K562 (cell line): ENCODE measurements at regions not wholly inside any gene's neighbourhood (a gene's known extent, or its start where the extent isn't known, plus 50 kb on each side); places are given as distances from the start of the nearest gene placed in this dataset.

Source experiments
- ATAC-seq: fragments of 200-7000 bp; cut with Tn5 transposase; 3 replicates; pipeline ENCODE4 v1.9.1; 2020; ENCODE audit warnings: moderate library complexity
- BruUV-seq: library from RNA; stranded (reverse); fragments of 400-500 nt; replicated peaks from 2 replicates; lab custom pipeline; 2021; lab: Mats Ljungman, UMichigan
- CTCF ChIA-PET: fragments of 300-600 bp; formaldehyde crosslinking; extraction: SDS; loops from one replicate; lab custom pipeline; 2021; ENCODE audit warnings: low intra/inter-chr PET ratio; lab: Yijun Ruan, JAX
- POLR2A ChIA-PET: fragments of 300-600, 350-650 bp; sonication (Branson Sonifier 250); formaldehyde crosslinking; extraction: SDS; loops from one replicate; lab custom pipeline; 2021; ENCODE audit warnings: antibody characterized with exemption, inconsistent platforms; lab: Yijun Ruan, JAX
- DNase-seq, 4 experiments: peaks; one replicate each; pipeline versions ENCODE4 v3.0.0 to v3.0.0-alpha.2; 2011 to 2018; ENCODE audit warnings: low spot score in 3 of 4, mixed read lengths in 3 of 4; ENCODE audit errors: extremely low read depth in 1 of 4
- FAIRE-seq: peaks from 2 replicates; lab custom pipeline; 2011; peaks lifted over from hg19 to GRCh38; lab: Jason Lieb, UNC
- H2AFZ ChIP-seq: 2 replicates; pipeline ENCODE4 v1.6.0; 2011; ENCODE audit warnings: low read depth, low read length, control low read depth, inconsistent platforms
- H3K27ac ChIP-seq: fragments of 200-600 bp; 3 replicates; pipeline ENCODE4 v1.8.0; 2011; ENCODE audit warnings: low read depth, mild to moderate bottlenecking, control low read depth, inconsistent platforms, low read length, moderate library complexity, mixed read lengths; ENCODE audit errors: extremely low read depth
- H3K27me3 ChIP-seq, 2 experiments: fragments of 300-600 bp in 1 of 2; 2 replicates in 1 of 2; 3 replicates in 1 of 2; pipeline versions ENCODE4 v1.6.0 to v1.8.0; 2011; ENCODE audit warnings: inconsistent platforms in 2 of 2, low read length in 2 of 2, mild to moderate bottlenecking in 1 of 2, mixed read lengths in 1 of 2, moderate library complexity in 1 of 2; ENCODE audit not compliant: control insufficient read depth in 2 of 2, insufficient read depth in 2 of 2
- H3K36me3 ChIP-seq: fragments of 300-600 bp; 3 replicates; pipeline ENCODE4 v1.8.0; 2011; ENCODE audit warnings: mild to moderate bottlenecking, low read length, inconsistent platforms; ENCODE audit not compliant: control insufficient read depth, insufficient read depth
- H3K4me1 ChIP-seq, 2 experiments: fragments of 200-600 bp in 1 of 2; replicated peaks in 1 of 2; 2 replicates in 1 of 2; 3 replicates in 1 of 2; pipeline versions ENCODE4 v1.5.1 to v1.8.0; 2011; ENCODE audit warnings: inconsistent platforms in 2 of 2, low read length in 2 of 2, mild to moderate bottlenecking in 1 of 2, mixed read lengths in 1 of 2, moderate library complexity in 1 of 2; ENCODE audit not compliant: control insufficient read depth in 2 of 2, insufficient read depth in 2 of 2
- H3K4me2 ChIP-seq: 2 replicates; pipeline ENCODE4 v1.6.1; 2011; ENCODE audit warnings: low read length, control low read depth, inconsistent platforms, mixed read lengths; ENCODE audit not compliant: insufficient read depth
- H3K4me3 ChIP-seq: fragments of 200-600 bp; sonication (generic), shearing (Covaris generic); 2 replicates; pipeline ENCODE4 v1.5.1; 2016; ENCODE audit warnings: control low read depth, inconsistent platforms
- H3K79me2 ChIP-seq: fragments of 200-600 bp; 3 replicates; pipeline ENCODE4 v1.8.0; 2011; ENCODE audit warnings: low read length, inconsistent platforms; ENCODE audit not compliant: control insufficient read depth, insufficient read depth
- H3K9ac ChIP-seq, 2 experiments: 2 replicates each; pipeline versions ENCODE4 v1.6.0 to v1.6.1; 2011; ENCODE audit warnings: low read depth in 2 of 2, low read length in 2 of 2, control low read depth in 1 of 2, inconsistent platforms in 1 of 2, mild to moderate bottlenecking in 1 of 2, mixed read lengths in 1 of 2; ENCODE audit not compliant: insufficient read depth in 1 of 2
- H3K9me1 ChIP-seq: one replicate; pipeline ENCODE4 v1.6.0; 2011; ENCODE audit warnings: inconsistent platforms, mild to moderate bottlenecking, low read length, moderate library complexity; ENCODE audit not compliant: control insufficient read depth, insufficient read depth
- H3K9me3 ChIP-seq: replicated peaks from 2 replicates; pipeline ENCODE4 v1.5.1; 2011; ENCODE audit warnings: low read depth, low read length, inconsistent platforms; ENCODE audit not compliant: control insufficient read depth, insufficient read depth
- H4K20me1 ChIP-seq: replicated peaks from 2 replicates; pipeline ENCODE4 v1.6.1; 2011; ENCODE audit warnings: low read length, inconsistent platforms, mixed read lengths; ENCODE audit not compliant: control insufficient read depth, insufficient read depth
- AFF1 ChIP-seq, 2 experiments: fragments of 450-650 bp; IDR thresholded peaks; 2 replicates each; pipeline ENCODE4 v1.6.1; 2018; ENCODE audit warnings: mild to moderate bottlenecking in 2 of 2, low read depth in 1 of 2; ENCODE audit not compliant: partially characterized antibody in 2 of 2
- E2F5 ChIP-seq: sonication (generic); formaldehyde crosslinking; IDR thresholded peaks from 2 replicates; pipeline ENCODE4 v1.8.0; 2022; ENCODE audit warnings: mild to moderate bottlenecking, missing genetic modification reagents
- E2F6 ChIP-seq, 2 experiments: IDR thresholded peaks; 2 replicates each; pipeline ENCODE4 v1.6.1; 2011; ENCODE audit warnings: borderline replicate concordance in 1 of 2, control low read depth in 1 of 2, low read depth in 1 of 2, low read length in 1 of 2, mild to moderate bottlenecking in 1 of 2, mixed read lengths in 1 of 2, moderate library complexity in 1 of 2; ENCODE audit not compliant: insufficient read depth in 1 of 2, insufficient read length in 1 of 2, poor library complexity in 1 of 2, severe bottlenecking in 1 of 2; ENCODE audit errors: extremely low read depth in 1 of 2
- EP300 ChIP-seq: IDR thresholded peaks from 2 replicates; pipeline ENCODE4 v1.6.1; 2012; ENCODE audit warnings: low read length, improper control_type of control experiment
- GABPB1 ChIP-seq: sonication (generic); formaldehyde crosslinking; IDR thresholded peaks from 2 replicates; pipeline ENCODE4 v1.8.0; 2022; ENCODE audit warnings: mild to moderate bottlenecking, missing genetic modification reagents
- HMGN3 ChIP-seq: IDR thresholded peaks from 2 replicates; pipeline ENCODE4 v1.6.1; 2011; ENCODE audit warnings: borderline replicate concordance, low read depth, mild to moderate bottlenecking, mixed read lengths, low read length; ENCODE audit not compliant: insufficient read length; ENCODE audit errors: extremely low read depth
- LARP7 ChIP-seq: fragments of 450-650 bp; IDR thresholded peaks from 2 replicates; pipeline ENCODE4 v1.6.1; 2016
- NCOA2 ChIP-seq, 2 experiments: fragments of 450-650 bp; IDR thresholded peaks; 2 replicates each; pipeline ENCODE4 v1.6.1; 2018; ENCODE audit warnings: mild to moderate bottlenecking in 2 of 2, moderate library complexity in 1 of 2; ENCODE audit not compliant: partially characterized antibody in 2 of 2
- NCOR1 ChIP-seq: fragments of 450-650 bp; IDR thresholded peaks from 2 replicates; pipeline ENCODE4 v1.6.1; 2016; ENCODE audit warnings: mild to moderate bottlenecking, moderate library complexity
- SLC30A9 ChIP-seq: fragments of 250-450 bp; sonication (Bioruptor Pico); IDR thresholded peaks from 2 replicates; pipeline ENCODE4 v1.8.0; 2022; ENCODE audit warnings: mild to moderate bottlenecking, moderate library complexity
- SMAD4 ChIP-seq: fragments of 250-450 bp; sonication (Bioruptor Pico); conservative IDR thresholded peaks from 2 replicates; pipeline ENCODE4 v1.8.0; 2021; ENCODE audit warnings: inconsistent platforms, mild to moderate bottlenecking, moderate library complexity
- SMARCE1 ChIP-seq: fragments of 450-650 bp; IDR thresholded peaks from 2 replicates; pipeline ENCODE4 v1.7.1; 2016; ENCODE audit warnings: mild to moderate bottlenecking
- TGIF2 ChIP-seq: sonication (generic); formaldehyde crosslinking; IDR thresholded peaks from 2 replicates; pipeline ENCODE4 v1.8.1; 2022; ENCODE audit warnings: mild to moderate bottlenecking, missing genetic modification reagents, moderate library complexity
- ZBTB9 ChIP-seq: fragments of 450-650 bp; formaldehyde crosslinking; IDR thresholded peaks from 2 replicates; pipeline ENCODE4 v1.4.0; 2020; ENCODE audit warnings: mild to moderate bottlenecking, moderate library complexity
- ZFP1 ChIP-seq: fragments of 450-650 bp; formaldehyde crosslinking; IDR thresholded peaks from 2 replicates; pipeline ENCODE4 v1.4.0; 2020; ENCODE audit warnings: mild to moderate bottlenecking, mixed read lengths
- ZNF764 ChIP-seq: fragments of 250-450 bp; sonication (Bioruptor Pico); IDR thresholded peaks from 2 replicates; pipeline ENCODE4 v1.4.0; 2020; ENCODE audit warnings: low read depth, mild to moderate bottlenecking, moderate library complexity
- WGBS: fragments of 100-300 bp; shearing (Covaris generic); methylation state at CpG from one replicate; pipeline ENCODE4 v1.1.6; 2016; ENCODE audit warnings: low coverage, mixed read lengths; ENCODE audit not compliant: insufficient coverage; ENCODE audit errors: missing lambda C conversion rate; 5-methylcytosine and 5-hydroxymethylcytosine counted together
- in situ Hi-C: fragments of 300-500 bp; cut with MboI; formaldehyde crosslinking; loops from 4 replicates; pipeline ENCODE4 v1.15.0; 2018; ENCODE audit warnings: inconsistent platforms, mixed read lengths
- intact Hi-C: fragments of 100-400 bp; cut with micrococcal nuclease; formaldehyde crosslinking; loops from 2 replicates; pipeline ENCODE4 v1.14.2; 2022

GRCh38 chr14:97022741-97023140 lies 225.6 kb downstream of the VRK1 start:
- Histone ChIP-seq H3K79me2 (no peaks in the 10 kb centered on the region), H3K4me3 (no peak overlapping the region), H3K9me1 (no peaks in the 10 kb centered on the region), H3K4me1 (peaks cover 0 to 4% of the 10 kb centered on the region in 2 experiments; a peak in 2 of 5 replicates), H3K4me2 (no peak overlapping the region), H3K27me3 (peaks cover 20 to 30% of the 10 kb centered on the region in 2 experiments), H3K9me3 (no peaks in the 10 kb centered on the region), H3K9ac (no peak overlapping the region), H3K27ac (no peak overlapping the region), H3K36me3 (no peaks in the 10 kb centered on the region), H2AFZ (no peak overlapping the region), H4K20me1 (no peaks in the 10 kb centered on the region)
- POLR2A ChIA-PET = no interaction called here
- 5% methylated on average over 3 of the region's 3 CpGs for WGBS
- no peak for ATAC-seq
- CTCF ChIA-PET = no interaction called here
- no TSS peak for BruUV-seq
- in situ Hi-C loops (no loop called here), intact Hi-C loops (no loop called here)
- no peak for DNase-seq
- no peak for FAIRE-seq
- TF ChIP-seq SMARCE1 (no peak), GABPB1 (no peak), SLC30A9 (CRISPR knock-in tag) (no peak), LARP7 (no peak), ZFP1 (CRISPR knock-in tag) (no peak), NCOA2 (IDR thresholded peaks at IDR 0.05; ENCODE audit: partially characterized antibody in 2 of 2) (no peak), ZNF764 (CRISPR knock-in tag) (no peak), AFF1 (IDR thresholded peaks at IDR 0.05; ENCODE audit: low read depth in 1 of 2, partially characterized antibody in 2 of 2) (no peak), EP300 (no peak), SMAD4 (CRISPR knock-in tag) (no peak), ZBTB9 (CRISPR knock-in tag) (no peak), E2F6 (IDR thresholded peaks at IDR 0.05; ENCODE audit: borderline replicate concordance in 1 of 2, extremely low read depth in 1 of 2, insufficient read depth in 1 of 2, insufficient read length in 1 of 2, low read depth in 1 of 2, low read length in 1 of 2, poor library complexity in 1 of 2, severe bottlenecking in 1 of 2) (no peak), HMGN3 (no peak), TGIF2 (CRISPR knock-in tag) (no peak), NCOR1 (no peak), E2F5 (no peak)
